OCI-LY7 (cell line): ENCODE measurements at regions not wholly inside any gene's neighbourhood (a gene's known extent, or its start where the extent isn't known, plus 50 kb on each side); places are given as distances from the start of the nearest gene placed in this dataset.

Experiments
- BruUV-seq: library from RNA; stranded (reverse); fragments of 400-500 nt; replicated peaks from 2 replicates; lab custom pipeline; 2021; lab: Mats Ljungman, UMichigan
- CTCF ChIA-PET: fragments of 300-600 bp; sonication (Branson Sonifier 250); formaldehyde crosslinking; loops from one replicate; lab custom pipeline; 2022; ENCODE audit warnings: antibody characterized with exemption; ENCODE audit not compliant: unreplicated experiment; lab: Charles Lee
- POLR2A ChIA-PET: fragments of 300-600 bp; sonication (Branson Sonifier 250); formaldehyde crosslinking; loops from one replicate; lab custom pipeline; 2022; ENCODE audit warnings: antibody characterized with exemption; lab: Charles Lee
- DNase-seq: peaks from one replicate; pipeline ENCODE4 v3.0.0-alpha.2; 2015; ENCODE audit warnings: low spot score
- H2AFZ ChIP-seq: fragments of 200-600 bp; sonication (generic), shearing (Covaris generic); 2 replicates; pipeline ENCODE4 v1.6.1; 2014; ENCODE audit warnings: mild to moderate bottlenecking, antibody characterized with exemption, low read length, moderate library complexity
- H3K27ac ChIP-seq: fragments of 200-600 bp; sonication (generic); 2 replicates; pipeline ENCODE4 v1.5.1; 2014; ENCODE audit warnings: mixed run types, low read depth, mild to moderate bottlenecking, moderate library complexity, low read length, inconsistent platforms; ENCODE audit not compliant: poor library complexity, severe bottlenecking
- H3K36me3 ChIP-seq: fragments of 200-600 bp; sonication (generic); 2 replicates; pipeline ENCODE4 v1.6.1; 2014; ENCODE audit warnings: mild to moderate bottlenecking, antibody characterized with exemption, low read length, moderate library complexity, mixed read lengths; ENCODE audit not compliant: insufficient read depth
- H3K4me1 ChIP-seq: fragments of 200-600 bp; sonication (generic); 2 replicates; pipeline ENCODE4 v1.5.1; 2014; ENCODE audit warnings: mild to moderate bottlenecking, low read length; ENCODE audit not compliant: insufficient read depth, poor library complexity, severe bottlenecking
- H3K4me2 ChIP-seq: fragments of 200-600 bp; sonication (generic); 2 replicates; pipeline ENCODE4 v1.6.1; 2014; ENCODE audit warnings: mild to moderate bottlenecking, low read length
- H3K4me3 ChIP-seq: fragments of 200-600 bp; sonication (generic); 2 replicates; pipeline ENCODE4 v1.5.1; 2014; ENCODE audit warnings: mild to moderate bottlenecking, low read depth, low read length; ENCODE audit not compliant: poor library complexity, severe bottlenecking
- H3K79me2 ChIP-seq: fragments of 200-600 bp; sonication (generic); 2 replicates; pipeline ENCODE4 v1.6.1; 2016; ENCODE audit warnings: low read depth, mild to moderate bottlenecking, low read length, moderate library complexity, mixed read lengths; ENCODE audit not compliant: insufficient read depth
- H3K9me2 ChIP-seq: fragments of 200-600 bp; sonication (generic); 2 replicates; pipeline ENCODE4 v1.6.1; 2016; ENCODE audit warnings: mild to moderate bottlenecking, low read length, mixed read lengths; ENCODE audit not compliant: insufficient read depth
- H3K9me3 ChIP-seq: fragments of 200-600 bp; sonication (generic); 2 replicates; pipeline ENCODE4 v1.6.1; 2014; ENCODE audit warnings: mild to moderate bottlenecking, mixed run types, low read length, mixed read lengths
- H4K20me1 ChIP-seq: fragments of 200-600 bp; sonication (generic); 2 replicates; pipeline ENCODE4 v1.6.1; 2014; ENCODE audit warnings: mild to moderate bottlenecking, antibody characterized with exemption, low read length, moderate library complexity, mixed read lengths; ENCODE audit not compliant: insufficient read depth
- EZH2phosphoT487 ChIP-seq: fragments of 200-600 bp; sonication (generic); IDR thresholded peaks from 2 replicates; pipeline ENCODE4 v1.6.1; 2018; ENCODE audit warnings: low read depth, borderline replicate concordance, mild to moderate bottlenecking, mixed run types, antibody characterized with exemption, low read length, moderate library complexity, mixed read lengths
- intact Hi-C: fragments of 100-400 bp; cut with micrococcal nuclease; formaldehyde crosslinking; loops from one replicate; pipeline ENCODE4 v1.10.0; 2022; ENCODE audit not compliant: unreplicated experiment
- TF ChIP-seq, protein P1 (sequence below): fragments of 200-600 bp; sonication (generic); conservative IDR thresholded peaks from 2 replicates; pipeline ENCODE4 v1.5.1; 2014; ENCODE audit warnings: mild to moderate bottlenecking, antibody characterized with exemption, low read length, moderate library complexity, mixed read lengths

DNA sequence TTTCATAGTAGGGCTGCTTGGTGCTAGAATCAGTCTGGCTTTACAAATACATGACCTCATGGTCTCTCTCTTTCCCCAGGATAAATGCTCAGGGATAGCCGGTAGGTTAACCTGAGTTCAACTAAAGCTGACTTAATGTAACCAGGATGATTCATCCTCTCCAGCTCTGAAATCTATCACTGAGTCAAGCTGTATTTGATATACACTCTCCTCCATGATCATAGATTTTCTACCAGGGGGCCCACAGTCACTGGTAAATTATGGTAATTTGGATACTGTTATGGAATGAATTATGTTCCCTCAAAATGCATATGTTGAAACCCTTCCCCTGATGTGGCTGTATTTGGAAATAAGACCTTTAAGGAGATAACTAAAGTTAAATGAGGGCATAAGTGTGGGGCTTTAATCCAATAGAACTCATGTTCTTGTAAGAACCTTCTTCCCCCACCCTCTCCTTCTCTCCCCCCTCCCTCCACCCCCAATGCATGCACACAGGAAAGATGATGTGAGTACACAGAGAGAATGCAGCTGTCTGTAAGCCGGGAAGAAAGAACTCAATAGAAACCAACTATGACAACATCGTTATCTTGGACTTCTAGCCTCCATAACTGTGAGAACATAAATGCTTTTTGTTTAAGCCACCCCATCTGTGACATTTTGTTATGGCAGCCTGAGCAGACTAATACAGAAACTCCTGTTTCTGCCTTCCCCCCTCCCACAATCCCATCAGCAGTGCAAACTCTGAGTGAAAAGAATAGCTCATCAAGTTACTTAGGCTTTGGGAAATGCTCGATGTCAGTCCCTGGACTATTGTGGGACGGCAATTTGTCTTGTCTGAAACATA is 134.9 kb upstream of the KYNU start:
- POLR2A ChIA-PET = interaction anchor here (0.7 kb wide), 1 partner anchor 655 kb away, joined by 5 read pairs; no protein-coding TSS in a partner anchor

DNA sequence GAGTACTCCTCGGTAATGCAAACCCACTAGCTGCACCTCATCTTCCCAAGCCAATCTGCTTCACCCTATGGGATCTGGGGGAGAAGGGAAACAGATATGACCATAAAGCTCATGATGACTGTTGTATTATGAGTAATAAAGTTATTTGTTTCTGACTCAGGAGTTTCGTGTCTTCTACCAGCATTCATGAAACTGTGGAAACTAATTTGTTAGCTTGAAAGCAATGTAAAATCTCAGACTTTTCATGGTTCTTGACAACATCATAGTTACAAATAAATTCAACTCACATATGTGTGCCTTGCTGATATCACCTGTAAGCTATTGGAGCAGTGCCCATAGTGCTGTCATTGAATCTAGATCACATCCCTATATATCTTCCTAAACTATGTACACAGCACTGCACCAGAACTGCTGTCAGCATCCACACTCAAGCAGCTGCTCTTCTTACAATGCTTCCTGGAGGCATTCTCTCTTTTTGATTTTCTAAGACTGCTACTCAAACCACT is 135.6 kb upstream of the KYNU start:
- Histone ChIP-seq H3K27ac (no peak overlapping the region), H3K9me2 (no peaks in the 10 kb centered on the region), H4K20me1 (no peaks in the 10 kb centered on the region), H3K4me1 (no peaks in the 10 kb centered on the region), H3K79me2 (no peaks in the 10 kb centered on the region), H3K36me3 (no peaks in the 10 kb centered on the region), H3K4me3 (no peak overlapping the region), H3K9me3 (no peaks in the 10 kb centered on the region), H3K4me2 (no peak overlapping the region), H2AFZ (no peak overlapping the region)
- DNase-seq = no peak
- BruUV-seq = no TSS peak
- TF ChIP-seq, protein P1, sequence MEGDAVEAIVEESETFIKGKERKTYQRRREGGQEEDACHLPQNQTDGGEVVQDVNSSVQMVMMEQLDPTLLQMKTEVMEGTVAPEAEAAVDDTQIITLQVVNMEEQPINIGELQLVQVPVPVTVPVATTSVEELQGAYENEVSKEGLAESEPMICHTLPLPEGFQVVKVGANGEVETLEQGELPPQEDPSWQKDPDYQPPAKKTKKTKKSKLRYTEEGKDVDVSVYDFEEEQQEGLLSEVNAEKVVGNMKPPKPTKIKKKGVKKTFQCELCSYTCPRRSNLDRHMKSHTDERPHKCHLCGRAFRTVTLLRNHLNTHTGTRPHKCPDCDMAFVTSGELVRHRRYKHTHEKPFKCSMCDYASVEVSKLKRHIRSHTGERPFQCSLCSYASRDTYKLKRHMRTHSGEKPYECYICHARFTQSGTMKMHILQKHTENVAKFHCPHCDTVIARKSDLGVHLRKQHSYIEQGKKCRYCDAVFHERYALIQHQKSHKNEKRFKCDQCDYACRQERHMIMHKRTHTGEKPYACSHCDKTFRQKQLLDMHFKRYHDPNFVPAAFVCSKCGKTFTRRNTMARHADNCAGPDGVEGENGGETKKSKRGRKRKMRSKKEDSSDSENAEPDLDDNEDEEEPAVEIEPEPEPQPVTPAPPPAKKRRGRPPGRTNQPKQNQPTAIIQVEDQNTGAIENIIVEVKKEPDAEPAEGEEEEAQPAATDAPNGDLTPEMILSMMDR = no peak
- no peak for TF ChIP-seq EZH2phosphoT487
- CTCF ChIA-PET = interaction anchor here (0.5 kb wide), 1 partner anchor 13 kb away, joined by 3 read pairs; no protein-coding TSS in a partner anchor
- POLR2A ChIA-PET = no interaction called here
- intact Hi-C loops = no loop called here

More for the DNA sequence above, 134.9 kb upstream of the KYNU start:
- no peak overlapping the region for H2AFZ ChIP-seq
- H3K4me3 ChIP-seq = no peak overlapping the region
- BruUV-seq = no TSS peak
- no peaks in the 10 kb centered on the region for H3K36me3 ChIP-seq
- H3K9me2 ChIP-seq = no peaks in the 10 kb centered on the region
- no peaks in the 10 kb centered on the region for H3K4me1 ChIP-seq
- no peaks in the 10 kb centered on the region for H3K9me3 ChIP-seq
- no peaks in the 10 kb centered on the region for H3K79me2 ChIP-seq
- no peak for DNase-seq
- no peaks in the 10 kb centered on the region for H4K20me1 ChIP-seq
- no peak for TF ChIP-seq EZH2phosphoT487
- TF ChIP-seq, protein P1 = no peak
- CTCF ChIA-PET = no interaction called here
- H3K27ac ChIP-seq = no peak overlapping the region
- intact Hi-C loops = no loop called here
- H3K4me2 ChIP-seq = no peak overlapping the region

DNA sequence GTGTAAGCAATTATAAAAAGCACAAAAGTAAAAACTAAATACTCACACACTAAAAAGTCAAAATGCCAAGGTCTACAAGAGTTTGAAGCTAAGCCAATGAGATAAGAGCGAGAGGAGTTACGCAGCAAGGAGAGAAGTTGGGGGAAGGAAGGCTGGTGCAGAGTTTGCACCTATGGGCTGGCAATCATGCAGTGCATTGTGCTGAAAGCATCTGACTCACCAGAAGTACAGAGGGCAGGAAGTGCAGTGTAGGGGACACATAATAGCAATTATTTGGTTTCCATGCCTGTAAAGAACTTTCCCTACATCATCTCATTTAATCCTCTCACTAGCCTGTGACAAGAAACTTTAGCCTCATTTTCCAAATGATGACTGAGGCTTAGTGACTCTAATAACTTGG is 142.7 kb upstream of the KYNU start:
- no peaks in the 10 kb centered on the region for H3K9me2 ChIP-seq
- no peaks in the 10 kb centered on the region for H3K9me3 ChIP-seq
- BruUV-seq = no TSS peak
- POLR2A ChIA-PET = no interaction called here
- no peaks in the 10 kb centered on the region for H4K20me1 ChIP-seq
- H3K27ac ChIP-seq = no peak overlapping the region
- H3K4me2 ChIP-seq = no peak overlapping the region
- H3K79me2 ChIP-seq = no peaks in the 10 kb centered on the region
- H3K4me1 ChIP-seq = no peaks in the 10 kb centered on the region
- no peaks in the 10 kb centered on the region for H3K36me3 ChIP-seq
- intact Hi-C loops = no loop called here
- no peak overlapping the region for H2AFZ ChIP-seq
- DNase-seq = no peak
- CTCF ChIA-PET = no interaction called here
- no peak overlapping the region for H3K4me3 ChIP-seq
- no peak for TF ChIP-seq EZH2phosphoT487
- TF ChIP-seq, protein P1 = no peak
